MM.1S (cell line): ENCODE measurements at regions not wholly inside any gene's neighbourhood (a gene's known extent, or its start where the extent isn't known, plus 50 kb on each side); places are given as distances from the start of the nearest gene placed in this dataset.

ENCODE experiments used
- EZH2 ChIP-seq: fragments of 300-600 bp; sonication (generic); optimal IDR thresholded peaks from 2 replicates; pipeline ENCODE3; 2017; ENCODE audit warnings: low read depth, mild to moderate bottlenecking, antibody characterized with exemption, low read length, mixed read lengths
- EZH2phosphoT487 ChIP-seq: fragments of 300-600 bp; sonication (generic); IDR thresholded peaks from 2 replicates; pipeline ENCODE4 v1.6.1; 2018; ENCODE audit warnings: antibody characterized with exemption, low read length
- TF ChIP-seq, protein P1 (sequence below): fragments of 300-600 bp; sonication (generic); IDR thresholded peaks from 2 replicates; pipeline ENCODE4 v1.5.1; 2016; ENCODE audit warnings: antibody characterized with exemption, low read length, mixed read lengths

DNA sequence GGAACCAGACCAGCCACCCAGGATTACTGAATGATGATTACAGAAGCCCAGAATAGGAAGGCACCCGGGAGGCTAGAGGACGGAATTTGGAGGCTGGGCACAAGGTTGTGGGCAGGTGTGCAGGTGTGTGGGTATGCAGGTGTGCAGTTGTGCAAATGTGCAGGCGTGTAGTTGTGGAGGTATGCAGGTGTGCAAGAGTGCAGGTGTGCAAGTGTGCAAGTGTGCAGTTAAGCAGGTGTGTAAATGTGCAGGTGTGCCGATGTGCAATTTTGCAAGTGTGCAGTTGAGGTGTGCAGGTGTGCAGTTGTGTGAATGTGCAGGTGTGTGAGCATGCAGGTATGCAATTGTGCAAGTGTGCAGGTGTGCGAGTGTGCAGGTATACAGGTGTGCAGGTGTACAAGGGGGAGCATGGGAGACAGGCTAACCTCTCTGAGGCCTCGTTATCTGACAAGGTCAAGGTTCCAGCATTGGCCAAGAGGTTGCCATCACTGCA lies 131.8 kb downstream of the KCTD15 start:
- TF ChIP-seq, protein P1, sequence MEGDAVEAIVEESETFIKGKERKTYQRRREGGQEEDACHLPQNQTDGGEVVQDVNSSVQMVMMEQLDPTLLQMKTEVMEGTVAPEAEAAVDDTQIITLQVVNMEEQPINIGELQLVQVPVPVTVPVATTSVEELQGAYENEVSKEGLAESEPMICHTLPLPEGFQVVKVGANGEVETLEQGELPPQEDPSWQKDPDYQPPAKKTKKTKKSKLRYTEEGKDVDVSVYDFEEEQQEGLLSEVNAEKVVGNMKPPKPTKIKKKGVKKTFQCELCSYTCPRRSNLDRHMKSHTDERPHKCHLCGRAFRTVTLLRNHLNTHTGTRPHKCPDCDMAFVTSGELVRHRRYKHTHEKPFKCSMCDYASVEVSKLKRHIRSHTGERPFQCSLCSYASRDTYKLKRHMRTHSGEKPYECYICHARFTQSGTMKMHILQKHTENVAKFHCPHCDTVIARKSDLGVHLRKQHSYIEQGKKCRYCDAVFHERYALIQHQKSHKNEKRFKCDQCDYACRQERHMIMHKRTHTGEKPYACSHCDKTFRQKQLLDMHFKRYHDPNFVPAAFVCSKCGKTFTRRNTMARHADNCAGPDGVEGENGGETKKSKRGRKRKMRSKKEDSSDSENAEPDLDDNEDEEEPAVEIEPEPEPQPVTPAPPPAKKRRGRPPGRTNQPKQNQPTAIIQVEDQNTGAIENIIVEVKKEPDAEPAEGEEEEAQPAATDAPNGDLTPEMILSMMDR: no peak
- TF ChIP-seq EZH2 (no peak), EZH2phosphoT487 (no peak)
